ENCODE measurements at regions not wholly inside any gene's neighbourhood (a gene's known extent, or its start where the extent isn't known, plus 50 kb on each side); places are given as distances from the start of the nearest gene placed in this dataset.

GRCh38 chr15:46548989-46549388, 914.2 kb downstream of the SQOR start:
- TF ChIP-seq CTCF (IDR thresholded peaks at IDR 0.05), result no peak
- no peak for TF ChIP-seq POLR2A (IDR thresholded peaks at IDR 0.05)

All from lower leg skin (tissue), 3 donors.